GM12878 (cell line): ENCODE measurements at regions not wholly inside any gene's neighbourhood (a gene's known extent, or its start where the extent isn't known, plus 50 kb on each side); places are given as distances from the start of the nearest gene placed in this dataset.

ENCODE experiments used
- BACH1 ChIP-seq: fragments of 450-650 bp; IDR thresholded peaks from 2 replicates; pipeline ENCODE4 v1.6.1; 2017; ENCODE audit warnings: mild to moderate bottlenecking, borderline replicate concordance
- CBFB ChIP-seq: IDR thresholded peaks from 2 replicates; pipeline ENCODE4 v1.6.1; 2016; ENCODE audit warnings: antibody characterized with exemption, low read depth
- CBX5 ChIP-seq: sonication (generic); IDR thresholded peaks from 2 replicates; pipeline ENCODE4 v1.6.1; 2016; ENCODE audit warnings: low read depth, moderate library complexity, mild to moderate bottlenecking, inconsistent platforms
- NFYA ChIP-seq: IDR thresholded peaks from 2 replicates; pipeline ENCODE4 v1.6.1; 2011; ENCODE audit warnings: low read depth, mild to moderate bottlenecking, low read length, improper control_type of control experiment, borderline replicate concordance
- TF ChIP-seq, protein P1 (sequence below): fragments of 450-650 bp; formaldehyde crosslinking; IDR thresholded peaks from 2 replicates; pipeline ENCODE4 v1.5.0; 2022; ENCODE audit warnings: mild to moderate bottlenecking, missing genetic modification characterization
- TF ChIP-seq, protein P2 (sequence below): fragments of 450-650 bp; IDR thresholded peaks from 2 replicates; pipeline ENCODE4 v1.6.1; 2017; ENCODE audit warnings: mild to moderate bottlenecking
- TF ChIP-seq, protein P3 (sequence below): fragments of 450-650 bp; IDR thresholded peaks from 2 replicates; pipeline ENCODE4 v1.6.1; 2017; ENCODE audit warnings: borderline replicate concordance

DNA sequence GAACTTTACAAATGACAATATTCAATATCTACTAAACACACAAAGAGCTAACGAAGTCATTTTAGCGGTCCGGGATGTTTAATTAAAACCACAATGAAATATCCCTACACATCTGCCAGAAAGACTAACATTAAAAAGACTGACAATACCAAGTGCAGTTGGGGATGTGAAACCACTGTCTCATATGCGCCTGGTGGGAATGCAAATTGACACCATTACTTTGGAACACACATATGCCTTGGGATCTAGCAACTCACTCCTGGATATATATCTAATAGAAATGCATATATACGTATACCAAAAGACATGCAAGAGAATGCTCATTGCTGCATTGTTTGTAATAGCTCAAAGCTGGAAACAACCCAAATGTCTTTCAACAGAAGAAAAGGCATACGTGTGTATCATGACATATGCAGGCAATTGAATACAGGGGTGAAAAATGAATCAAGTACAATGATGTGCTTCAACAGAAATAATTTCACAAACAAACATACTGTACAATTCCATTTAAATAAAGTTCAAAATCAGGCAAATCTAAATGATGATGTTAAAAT lies 153.3 kb downstream of the CARTPT start (continued):
- TF ChIP-seq, protein P1, sequence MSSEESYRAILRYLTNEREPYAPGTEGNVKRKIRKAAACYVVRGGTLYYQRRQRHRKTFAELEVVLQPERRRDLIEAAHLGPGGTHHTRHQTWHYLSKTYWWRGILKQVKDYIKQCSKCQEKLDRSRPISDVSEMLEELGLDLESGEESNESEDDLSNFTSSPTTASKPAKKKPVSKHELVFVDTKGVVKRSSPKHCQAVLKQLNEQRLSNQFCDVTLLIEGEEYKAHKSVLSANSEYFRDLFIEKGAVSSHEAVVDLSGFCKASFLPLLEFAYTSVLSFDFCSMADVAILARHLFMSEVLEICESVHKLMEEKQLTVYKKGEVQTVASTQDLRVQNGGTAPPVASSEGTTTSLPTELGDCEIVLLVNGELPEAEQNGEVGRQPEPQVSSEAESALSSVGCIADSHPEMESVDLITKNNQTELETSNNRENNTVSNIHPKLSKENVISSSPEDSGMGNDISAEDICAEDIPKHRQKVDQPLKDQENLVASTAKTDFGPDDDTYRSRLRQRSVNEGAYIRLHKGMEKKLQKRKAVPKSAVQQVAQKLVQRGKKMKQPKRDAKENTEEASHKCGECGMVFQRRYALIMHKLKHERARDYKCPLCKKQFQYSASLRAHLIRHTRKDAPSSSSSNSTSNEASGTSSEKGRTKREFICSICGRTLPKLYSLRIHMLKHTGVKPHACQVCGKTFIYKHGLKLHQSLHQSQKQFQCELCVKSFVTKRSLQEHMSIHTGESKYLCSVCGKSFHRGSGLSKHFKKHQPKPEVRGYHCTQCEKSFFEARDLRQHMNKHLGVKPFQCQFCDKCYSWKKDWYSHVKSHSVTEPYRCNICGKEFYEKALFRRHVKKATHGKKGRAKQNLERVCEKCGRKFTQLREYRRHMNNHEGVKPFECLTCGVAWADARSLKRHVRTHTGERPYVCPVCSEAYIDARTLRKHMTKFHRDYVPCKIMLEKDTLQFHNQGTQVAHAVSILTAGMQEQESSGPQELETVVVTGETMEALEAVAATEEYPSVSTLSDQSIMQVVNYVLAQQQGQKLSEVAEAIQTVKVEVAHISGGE (CRISPR knock-in tag) = no peak
- TF ChIP-seq CBFB (no peak), BACH1 (no peak), CBX5 (no peak), NFYA (no peak)
- TF ChIP-seq, protein P2, sequence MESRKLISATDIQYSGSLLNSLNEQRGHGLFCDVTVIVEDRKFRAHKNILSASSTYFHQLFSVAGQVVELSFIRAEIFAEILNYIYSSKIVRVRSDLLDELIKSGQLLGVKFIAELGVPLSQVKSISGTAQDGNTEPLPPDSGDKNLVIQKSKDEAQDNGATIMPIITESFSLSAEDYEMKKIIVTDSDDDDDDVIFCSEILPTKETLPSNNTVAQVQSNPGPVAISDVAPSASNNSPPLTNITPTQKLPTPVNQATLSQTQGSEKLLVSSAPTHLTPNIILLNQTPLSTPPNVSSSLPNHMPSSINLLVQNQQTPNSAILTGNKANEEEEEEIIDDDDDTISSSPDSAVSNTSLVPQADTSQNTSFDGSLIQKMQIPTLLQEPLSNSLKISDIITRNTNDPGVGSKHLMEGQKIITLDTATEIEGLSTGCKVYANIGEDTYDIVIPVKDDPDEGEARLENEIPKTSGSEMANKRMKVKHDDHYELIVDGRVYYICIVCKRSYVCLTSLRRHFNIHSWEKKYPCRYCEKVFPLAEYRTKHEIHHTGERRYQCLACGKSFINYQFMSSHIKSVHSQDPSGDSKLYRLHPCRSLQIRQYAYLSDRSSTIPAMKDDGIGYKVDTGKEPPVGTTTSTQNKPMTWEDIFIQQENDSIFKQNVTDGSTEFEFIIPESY = no peak
- TF ChIP-seq, protein P3, sequence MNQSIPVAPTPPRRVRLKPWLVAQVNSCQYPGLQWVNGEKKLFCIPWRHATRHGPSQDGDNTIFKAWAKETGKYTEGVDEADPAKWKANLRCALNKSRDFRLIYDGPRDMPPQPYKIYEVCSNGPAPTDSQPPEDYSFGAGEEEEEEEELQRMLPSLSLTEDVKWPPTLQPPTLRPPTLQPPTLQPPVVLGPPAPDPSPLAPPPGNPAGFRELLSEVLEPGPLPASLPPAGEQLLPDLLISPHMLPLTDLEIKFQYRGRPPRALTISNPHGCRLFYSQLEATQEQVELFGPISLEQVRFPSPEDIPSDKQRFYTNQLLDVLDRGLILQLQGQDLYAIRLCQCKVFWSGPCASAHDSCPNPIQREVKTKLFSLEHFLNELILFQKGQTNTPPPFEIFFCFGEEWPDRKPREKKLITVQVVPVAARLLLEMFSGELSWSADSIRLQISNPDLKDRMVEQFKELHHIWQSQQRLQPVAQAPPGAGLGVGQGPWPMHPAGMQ = no peak
